22Rv1 (cell line): ENCODE measurements at regions not wholly inside any gene's neighbourhood (a gene's known extent, or its start where the extent isn't known, plus 50 kb on each side); places are given as distances from the start of the nearest gene placed in this dataset.

Source experiments
- H3K27ac ChIP-seq: fragments of 450-650 bp; 2 replicates; pipeline ENCODE4 v1.5.1; 2017
- CTCF ChIP-seq: fragments of 450-650 bp; IDR thresholded peaks from 2 replicates; pipeline ENCODE4 v1.5.1; 2017; ENCODE audit warnings: mild to moderate bottlenecking
- ZFX ChIP-seq: fragments of 450-650 bp; IDR thresholded peaks from 2 replicates; pipeline ENCODE4 v1.6.1; 2017; ENCODE audit warnings: antibody characterized with exemption, borderline replicate concordance

GRCh38 chr3:147854542-147854941 lies 445.4 kb downstream of the ZIC1 start:
- no peak overlapping the region for H3K27ac ChIP-seq
- no peak for TF ChIP-seq ZFX
- TF ChIP-seq CTCF: no peak

- TF ChIP-seq ZFX: no peak
- H3K27ac ChIP-seq: no peak overlapping the region
These were observed 455.7 kb downstream of the ZIC1 start for GRCh38 chr3:147864754-147865354.

- H3K27ac ChIP-seq: no peak overlapping the region
- TF ChIP-seq ZFX (no peak), CTCF (no peak)
These were observed 457.4 kb downstream of the ZIC1 start for GRCh38 chr3:147866561-147866960.

DNA sequence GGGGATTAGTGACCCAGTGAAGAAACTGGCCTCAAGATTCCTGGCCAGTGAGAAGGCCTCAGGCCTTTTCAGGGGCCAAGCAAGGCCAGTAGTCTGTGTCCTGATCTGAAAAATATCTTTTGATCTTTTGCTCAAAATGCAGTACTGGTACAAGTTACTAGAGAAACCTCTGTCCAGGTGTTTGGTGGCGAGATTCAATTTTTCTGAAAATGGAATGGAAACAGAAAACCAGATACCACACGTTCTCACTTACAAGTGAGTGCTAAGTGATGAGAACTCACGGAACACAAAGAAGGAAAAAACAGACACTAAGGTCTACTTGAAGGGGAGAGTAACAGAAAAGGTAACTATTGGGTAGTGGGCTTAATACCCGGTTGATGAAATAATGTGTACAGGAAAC lies 463.4 kb downstream of the ZIC1 start:
- TF ChIP-seq ZFX (no peak), CTCF (no peak)
- no peak overlapping the region for H3K27ac ChIP-seq

- TF ChIP-seq CTCF (no peak), ZFX (no peak)
- H3K27ac ChIP-seq: no peak overlapping the region
These were observed 466.3 kb downstream of the ZIC1 start for GRCh38 chr3:147875498-147875897.

GRCh38 chr3:147881933-147882332 lies 472.8 kb downstream of the ZIC1 start:
- no peak for TF ChIP-seq ZFX
- TF ChIP-seq CTCF: no peak
- no peak overlapping the region for H3K27ac ChIP-seq

DNA sequence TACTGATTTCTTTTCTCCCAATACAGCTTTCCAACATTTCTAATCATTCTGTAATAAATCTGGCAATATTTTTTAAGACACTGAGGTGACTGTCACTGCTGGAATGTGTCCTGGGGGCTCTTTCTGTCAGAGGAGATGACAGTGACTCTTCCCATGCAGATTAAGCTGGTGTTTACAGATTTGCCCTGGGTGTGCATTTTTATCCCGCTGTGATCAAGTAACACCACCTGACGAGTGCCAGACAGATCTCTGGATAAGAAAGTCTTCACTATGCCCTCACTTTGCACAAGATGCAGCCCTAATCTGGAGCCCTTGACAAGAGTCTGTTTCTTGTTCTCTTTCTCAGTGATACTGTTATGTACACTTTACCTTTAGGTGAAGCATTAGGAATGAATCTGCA lies 477.7 kb downstream of the ZIC1 start:
- TF ChIP-seq CTCF (no peak), ZFX (no peak)
- no peak overlapping the region for H3K27ac ChIP-seq

DNA sequence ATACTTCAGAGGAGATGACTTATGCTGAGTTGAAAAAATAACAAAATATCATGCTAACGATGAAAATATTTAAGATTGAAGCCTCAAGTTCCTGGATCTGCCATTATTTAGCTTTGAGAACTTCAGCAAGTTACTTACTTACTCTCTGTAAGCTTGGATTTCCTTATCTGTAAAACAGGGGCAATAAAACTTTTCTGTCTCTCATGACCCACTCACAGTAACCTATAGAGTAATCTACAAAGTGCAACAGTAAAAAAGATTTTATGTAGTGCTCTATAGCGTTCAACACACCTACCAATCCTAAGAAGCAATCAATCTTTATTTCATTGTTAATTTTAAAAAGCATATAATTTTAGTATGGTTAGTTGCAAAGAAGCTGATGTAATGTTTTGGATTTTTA lies 478.6 kb downstream of the ZIC1 start:
- TF ChIP-seq CTCF (no peak), ZFX (no peak)
- H3K27ac ChIP-seq: no peak overlapping the region
